ENCODE measurements at regions not wholly inside any gene's neighbourhood (a gene's known extent, or its start where the extent isn't known, plus 50 kb on each side); places are given as distances from the start of the nearest gene placed in this dataset.

DNA sequence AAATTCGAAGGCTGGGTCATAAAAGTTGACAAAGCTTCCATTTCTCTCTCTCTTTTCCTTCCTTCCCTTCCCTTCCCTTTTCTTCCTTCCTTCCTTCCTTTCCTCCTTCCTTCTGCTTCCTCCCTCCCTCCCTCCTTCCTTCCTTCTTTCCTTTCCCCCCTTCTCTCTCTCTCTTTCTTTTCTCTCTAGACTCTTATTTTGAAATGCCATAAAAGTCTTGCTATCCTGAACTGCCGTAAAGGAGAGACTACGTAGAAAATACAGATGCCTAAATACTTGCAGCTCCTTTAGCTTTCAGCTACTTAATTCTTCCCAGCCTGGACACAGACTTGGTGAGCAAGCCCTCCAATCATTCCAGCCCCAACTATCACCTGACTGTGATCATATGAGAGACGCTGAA, 1644.4 kb downstream of the FAM181B start:
- no peak for DNase-seq

DNA sequence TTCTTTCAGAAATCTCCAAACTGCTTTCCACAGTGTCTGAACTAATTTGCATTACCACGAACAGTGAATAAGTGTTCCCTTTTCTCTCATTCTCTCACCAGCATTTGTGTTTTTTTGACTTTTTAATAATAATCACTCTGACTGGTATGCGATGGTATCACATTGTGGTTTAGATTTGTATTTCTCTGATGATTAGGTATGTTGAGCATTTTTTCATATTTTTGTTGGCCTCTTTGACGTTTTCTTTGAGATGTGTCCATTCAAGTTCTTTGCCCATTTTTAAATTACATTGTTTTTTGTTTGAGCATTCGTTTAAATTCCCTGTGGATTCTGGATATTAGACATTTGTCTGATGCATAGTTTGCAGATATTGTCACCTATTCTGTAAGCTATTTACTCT, 1639.6 kb upstream of the TENM4 start:
- no peak for DNase-seq

DNA sequence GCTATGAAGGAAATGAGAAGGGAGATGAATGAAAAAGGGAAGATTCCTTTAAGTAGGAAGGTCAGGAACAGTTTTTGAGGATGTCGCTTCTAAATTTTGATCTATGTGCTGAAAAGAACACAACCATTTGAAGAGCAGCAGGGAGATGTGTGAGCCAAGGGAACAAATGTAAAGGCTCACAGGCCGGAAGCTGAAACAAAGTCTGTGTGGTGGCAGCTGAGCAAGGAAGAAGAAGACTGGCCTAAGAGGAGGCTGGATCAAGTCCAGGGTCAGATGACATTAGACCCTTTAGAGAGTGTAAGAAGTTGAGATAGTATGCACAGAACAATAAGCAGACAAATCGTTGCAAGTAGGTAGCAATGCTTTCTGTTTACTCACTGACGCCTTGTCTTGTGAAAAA, 1631.4 kb upstream of the TENM4 start:
- no peak for DNase-seq

DNA sequence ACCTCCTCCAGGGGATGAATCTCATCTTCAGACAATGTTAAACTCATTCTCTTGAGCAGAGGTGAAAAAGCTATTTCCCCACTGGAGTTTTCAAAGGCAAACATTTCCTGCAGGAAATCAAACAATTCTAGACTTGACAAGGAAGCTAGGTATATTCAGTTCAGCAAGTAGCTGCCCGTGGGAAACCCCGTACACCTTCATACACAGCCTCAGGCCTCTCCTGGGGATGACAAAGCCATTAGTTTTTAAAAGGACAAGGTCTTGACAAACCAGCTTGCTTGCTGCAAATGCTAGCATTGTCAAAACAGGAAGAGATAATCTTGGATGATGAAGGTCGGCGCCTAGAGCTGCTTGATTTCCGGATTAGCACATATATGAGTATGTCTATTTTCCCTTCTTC, 1630.8 kb upstream of the TENM4 start:
- no peak for DNase-seq

DNA sequence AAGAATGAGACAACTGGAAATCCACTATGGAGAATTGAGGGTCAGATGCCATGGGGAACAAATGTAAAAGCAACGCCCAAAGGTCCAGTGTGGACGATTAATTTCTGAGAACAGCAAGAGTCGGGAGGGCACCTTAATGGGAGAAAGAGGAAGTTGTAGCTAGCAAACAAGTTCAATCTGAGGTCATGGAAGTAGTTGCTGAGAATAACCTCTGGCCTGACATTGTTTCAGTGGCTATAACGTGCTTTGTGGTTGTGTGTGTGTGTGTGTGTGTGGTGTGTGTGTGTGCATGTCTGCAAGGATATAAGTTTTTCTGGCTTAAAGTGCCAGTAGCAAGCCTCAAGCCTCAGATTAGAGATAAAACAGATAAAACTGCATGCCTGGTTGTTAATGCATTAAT, 1630.1 kb upstream of the TENM4 start:
- no peak for DNase-seq

DNA sequence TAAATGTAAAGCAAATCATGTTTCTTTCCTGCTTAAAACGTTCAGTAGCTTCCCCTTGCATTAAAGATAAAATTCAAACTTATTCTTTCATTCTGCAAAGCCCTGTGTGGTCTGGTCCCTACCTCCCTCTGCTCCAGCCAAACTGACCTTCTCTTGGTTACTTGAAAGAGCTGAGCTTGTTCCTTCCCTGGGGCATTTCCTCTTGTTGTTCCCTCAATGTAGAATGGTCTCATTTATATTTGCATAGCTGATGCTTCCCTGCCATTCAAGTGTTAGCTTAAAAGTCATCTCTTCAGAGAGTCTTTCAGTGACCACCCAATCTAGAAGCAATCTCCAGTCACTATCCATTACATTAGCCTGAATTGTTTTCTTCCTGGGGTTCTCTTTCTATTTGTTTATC, 1618.5 kb upstream of the TENM4 start:
- DNase-seq, result no peak

DNA sequence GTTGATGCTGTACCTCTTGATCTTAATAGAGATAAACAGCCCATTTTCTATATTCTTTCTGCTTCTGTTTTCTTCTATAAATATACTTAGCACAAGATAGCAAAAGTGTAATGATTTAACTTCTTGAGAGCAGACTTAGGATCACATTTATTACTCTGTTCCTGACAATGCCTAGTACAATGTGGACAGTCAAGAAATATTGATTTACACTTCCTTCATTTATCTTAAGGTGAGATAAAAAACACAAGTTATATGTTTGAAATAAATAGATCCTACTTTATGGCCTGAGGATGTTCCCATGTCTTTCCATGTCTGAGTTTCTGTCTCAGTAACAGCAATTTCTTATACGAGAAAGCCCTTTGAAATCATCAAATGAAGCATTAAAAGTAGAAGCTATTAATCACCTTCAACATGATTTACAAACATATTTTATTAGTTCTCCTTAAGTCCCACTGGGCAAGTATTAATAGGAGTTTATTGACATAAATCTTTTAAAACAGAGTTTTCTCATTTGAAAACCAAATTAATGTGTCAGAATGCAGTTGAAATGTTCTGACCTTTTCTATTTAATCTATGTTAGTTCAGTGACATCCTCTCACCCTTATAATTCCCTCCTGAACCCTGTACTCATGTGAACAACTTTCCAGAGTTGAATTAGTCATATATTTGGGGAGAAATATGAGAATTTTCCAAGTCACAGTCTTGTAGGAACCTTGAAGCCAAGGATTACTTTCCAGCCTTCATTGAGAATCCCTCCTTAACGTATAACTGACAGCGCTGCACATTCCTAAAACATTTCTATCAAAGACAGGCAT, 1611.7 kb upstream of the TENM4 start:
- no peak for DNase-seq

DNA sequence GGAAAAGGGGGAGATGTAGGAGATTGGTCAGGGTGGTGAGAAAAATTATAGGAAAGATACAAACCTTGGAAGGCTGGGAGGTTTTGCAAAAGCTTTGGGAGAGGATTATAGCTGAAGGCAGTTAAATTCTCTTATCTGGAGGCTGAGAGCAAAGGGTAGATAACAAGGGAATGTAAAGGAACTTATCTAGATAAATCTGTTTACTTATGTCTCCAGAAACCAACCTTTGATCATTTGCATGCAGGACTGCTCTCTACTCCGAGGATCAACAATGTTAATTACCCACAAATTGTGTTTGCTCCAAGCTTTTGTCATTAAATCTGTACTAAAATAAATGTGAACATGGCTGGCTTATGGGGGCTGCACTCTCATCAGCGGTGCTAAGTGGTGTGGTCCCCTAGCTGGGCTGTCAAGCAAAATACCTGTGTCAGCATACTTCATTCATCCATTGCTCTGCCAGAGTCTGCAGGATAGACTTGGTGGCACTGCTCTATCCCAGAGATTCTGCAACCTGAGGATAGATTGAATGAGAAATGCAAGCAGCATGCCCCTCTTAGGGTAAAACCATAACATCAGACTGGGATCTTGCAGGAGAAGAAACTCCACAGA, 1599.2 kb upstream of the TENM4 start:
- no peak for DNase-seq

DNA sequence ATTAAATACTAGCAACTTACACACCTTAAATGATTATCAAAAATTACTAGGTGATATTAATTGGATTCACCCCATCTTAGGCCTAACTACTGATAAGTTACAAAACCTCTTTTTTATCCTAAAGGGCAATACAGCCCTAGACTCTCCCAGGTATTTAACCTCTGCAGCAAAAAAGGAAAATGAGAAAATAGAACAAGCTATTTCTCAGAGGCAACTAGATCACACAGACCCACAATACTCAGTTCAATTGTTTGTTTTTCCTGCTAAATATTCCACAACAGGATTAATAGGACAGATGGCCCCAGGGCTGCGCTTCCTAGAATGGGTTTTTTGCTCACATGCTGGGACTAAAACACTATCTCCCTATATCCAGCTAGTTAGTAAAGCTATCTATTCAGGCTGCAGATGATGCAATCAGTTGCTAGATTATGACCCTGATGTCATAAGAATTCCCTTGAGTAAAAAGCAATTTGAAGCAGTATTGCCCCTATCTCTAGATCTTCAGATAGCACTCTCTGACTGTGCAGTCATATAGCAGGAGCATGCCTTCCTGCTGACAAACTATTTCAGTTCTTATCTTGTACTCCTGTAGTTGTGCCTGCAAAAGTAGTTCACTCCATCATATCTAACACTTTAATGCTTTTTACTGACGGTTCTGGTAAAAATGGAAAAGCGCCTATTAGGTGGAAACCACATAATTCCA, 1595.5 kb upstream of the TENM4 start:
- no peak for DNase-seq

DNA sequence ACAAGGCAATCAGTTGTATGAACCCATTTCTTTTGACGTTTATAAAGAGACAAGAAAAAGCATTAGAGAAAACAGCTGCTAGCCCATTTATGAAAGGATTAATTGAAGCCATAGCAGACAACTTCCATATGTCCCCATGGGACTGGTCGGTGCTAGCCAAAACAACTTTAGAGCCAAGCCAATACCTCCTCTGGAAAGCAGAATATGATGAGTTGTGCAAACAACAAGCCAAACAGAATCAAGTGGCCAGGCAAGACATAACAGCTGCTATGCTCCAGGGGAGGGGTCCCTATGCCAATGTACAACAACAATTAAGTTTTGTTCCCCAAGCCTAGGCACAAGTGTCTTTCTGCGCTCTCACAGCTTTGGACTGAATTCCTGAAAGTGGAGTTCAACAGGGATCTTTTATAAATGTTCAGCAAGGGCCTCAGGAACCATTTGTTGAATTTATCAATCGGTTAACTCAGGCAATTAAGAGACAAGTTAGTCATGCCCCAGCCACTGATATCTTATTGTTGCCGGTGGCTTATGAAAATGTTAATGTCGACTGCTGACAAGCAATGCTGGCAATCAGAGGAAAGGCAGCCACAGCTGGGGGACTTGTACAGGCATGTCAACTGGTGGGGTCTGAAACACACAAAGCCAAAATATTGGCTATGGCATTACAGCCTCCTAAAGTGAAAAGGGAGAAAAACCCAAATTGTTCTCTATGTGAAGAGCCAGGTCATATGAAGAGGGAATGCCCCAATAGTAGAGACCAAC, 1593.1 kb upstream of the TENM4 start:
- no peak for DNase-seq

DNA sequence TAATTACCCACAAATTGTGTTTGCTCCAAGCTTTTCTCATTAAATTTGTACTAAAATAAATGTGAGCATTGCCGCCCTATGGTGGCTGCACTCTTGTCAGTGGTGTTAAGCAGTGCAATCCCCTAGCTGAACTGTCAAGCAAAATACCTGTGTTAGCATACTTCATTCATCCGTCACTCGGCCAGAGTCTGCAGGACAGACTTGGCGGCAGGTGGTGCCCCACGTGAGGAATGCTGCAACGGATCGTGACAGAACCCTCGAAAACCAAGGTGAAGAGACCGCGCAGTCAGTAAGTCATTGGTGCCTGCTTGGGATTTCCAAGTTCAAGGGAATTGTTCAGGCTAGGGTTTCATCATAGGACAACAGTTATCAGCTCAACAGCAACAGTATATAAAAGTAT, 1592.1 kb upstream of the TENM4 start:
- DNase-seq, result no peak

DNA sequence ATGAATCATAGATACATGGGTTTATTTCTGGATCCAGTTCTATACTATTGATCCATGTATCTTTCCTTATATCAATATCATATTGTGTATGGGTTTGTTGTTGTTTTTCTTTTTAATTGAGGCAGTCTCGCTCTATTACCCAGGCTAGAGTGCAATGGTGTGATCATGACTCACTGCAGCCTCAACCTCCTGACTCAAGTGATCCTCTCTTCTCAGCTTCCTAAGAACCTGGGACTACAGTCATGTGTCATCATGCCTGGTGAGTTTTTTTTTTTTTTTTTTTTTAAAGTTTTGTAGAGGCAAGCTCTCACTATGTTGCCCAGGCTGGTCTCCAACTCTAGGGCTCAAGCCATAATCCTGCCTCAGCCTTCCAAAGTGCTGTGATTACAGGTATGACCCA, 1589.4 kb upstream of the TENM4 start:
- peak; percentile 12 for DNase-seq

DNA sequence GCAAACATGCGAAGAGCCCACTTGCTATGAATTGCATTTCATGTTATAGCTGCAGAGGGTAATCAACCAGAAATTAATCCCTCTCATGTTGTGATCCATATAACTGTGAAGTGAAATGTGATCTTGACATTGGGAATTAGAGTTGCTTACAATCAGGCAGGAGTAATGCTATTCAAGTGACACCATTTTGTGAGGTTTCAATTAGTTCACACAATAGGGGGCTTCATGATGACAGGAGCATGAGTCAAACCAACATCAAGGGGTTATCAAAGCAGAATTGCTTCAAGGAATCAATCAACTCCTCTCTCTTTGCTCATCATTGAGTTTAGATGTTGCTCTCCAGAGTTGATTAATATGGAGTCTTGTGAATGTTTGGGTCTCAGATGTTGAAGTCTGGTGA, 1585.2 kb upstream of the TENM4 start:
- no peak for DNase-seq

DNA sequence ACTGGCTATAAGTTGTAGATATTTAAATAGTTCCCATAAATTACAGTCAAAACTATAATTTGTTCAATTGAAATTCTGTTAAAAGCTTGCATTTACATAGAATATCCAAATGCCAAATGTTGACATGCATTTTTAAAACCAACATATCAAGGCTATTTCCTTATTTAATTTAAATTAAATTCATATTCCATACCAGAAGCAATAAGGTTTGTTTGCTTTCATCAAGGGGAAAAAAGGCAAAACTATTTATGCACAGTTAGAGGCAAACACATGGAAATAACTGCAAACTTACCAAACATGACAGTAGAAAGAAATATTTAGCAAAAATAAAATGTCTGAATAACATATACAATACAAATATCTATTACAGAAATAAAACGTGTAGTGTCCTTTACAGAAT, 1581.2 kb upstream of the TENM4 start:
- DNase-seq, result no peak

DNA sequence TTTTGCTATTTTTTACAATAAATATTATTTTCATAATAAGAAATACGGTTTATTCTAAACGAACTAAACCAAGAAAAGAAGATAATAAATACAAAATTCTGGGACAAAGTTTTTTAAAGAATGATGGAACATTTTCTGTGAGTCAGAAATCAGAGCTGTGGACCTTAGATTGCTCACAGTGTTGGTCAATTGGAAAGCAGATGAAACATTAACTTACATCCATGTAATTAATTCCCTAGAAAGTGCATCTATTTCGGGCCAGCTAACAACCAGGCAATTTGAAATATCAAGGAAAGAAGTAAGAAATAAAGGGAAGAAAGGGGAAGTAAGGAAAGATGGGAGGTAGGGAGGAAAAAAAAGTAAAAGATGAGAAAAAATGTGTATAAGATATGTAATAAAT, 1569.8 kb upstream of the TENM4 start:
- no peak for DNase-seq

DNA sequence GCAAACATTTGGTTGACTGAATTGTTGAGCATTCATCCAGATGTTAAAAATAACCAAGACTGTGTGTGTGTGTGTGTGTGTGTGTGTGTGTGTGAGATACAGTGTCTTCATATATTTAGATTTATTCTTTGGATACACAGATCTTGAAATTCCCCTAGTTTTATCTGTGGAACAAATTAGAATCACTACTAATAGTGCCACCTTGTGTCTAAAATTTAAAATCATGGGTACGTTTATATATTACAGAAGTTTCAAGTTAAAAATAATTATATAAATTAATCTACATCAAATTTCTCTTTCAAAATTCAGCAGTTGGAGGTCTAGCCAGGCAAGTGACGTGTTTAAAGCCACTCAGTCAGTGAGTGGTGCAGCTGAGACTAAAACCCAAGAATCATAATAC, 1566.2 kb upstream of the TENM4 start:
- peak; percentile 3 for DNase-seq

DNA sequence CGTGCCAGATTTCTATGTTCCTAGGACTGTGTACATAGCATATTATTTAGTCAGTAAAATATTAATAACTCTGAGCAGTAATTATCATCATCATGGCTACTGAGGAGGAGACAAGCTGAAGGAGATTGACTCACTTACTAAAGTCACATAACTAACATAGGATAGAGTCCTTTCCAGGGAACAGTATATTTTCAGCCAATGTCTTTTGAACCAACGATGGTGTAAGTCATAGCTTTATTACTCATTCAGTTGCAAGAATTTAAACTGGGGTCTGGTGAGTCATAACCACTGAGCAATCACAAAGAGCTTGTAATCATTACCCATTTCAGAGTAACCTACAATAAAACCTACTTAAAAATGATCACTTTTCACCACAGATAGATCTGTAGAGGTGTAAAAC, 1564.8 kb upstream of the TENM4 start:
- DNase-seq, result peak; percentile 80

DNA sequence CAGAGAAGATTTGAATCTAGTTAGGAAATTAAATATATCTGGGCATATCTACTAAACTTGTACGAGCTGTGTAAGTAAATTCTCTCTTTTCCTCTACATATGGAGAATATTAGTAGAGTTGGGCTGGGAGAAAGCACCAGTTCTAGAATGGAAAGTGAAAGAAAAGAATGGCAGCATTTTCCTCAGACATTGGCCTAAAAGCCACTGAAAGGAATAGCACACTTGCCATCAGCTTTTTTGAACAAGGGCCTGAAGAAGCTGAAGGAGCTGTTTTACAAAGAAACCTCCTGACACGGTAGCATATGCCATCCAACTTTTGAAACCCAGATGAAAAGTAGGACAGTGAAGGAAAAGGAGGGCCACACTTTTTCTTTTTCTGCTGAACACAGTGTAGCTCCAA, 1563.7 kb upstream of the TENM4 start:
- no peak for DNase-seq

DNA sequence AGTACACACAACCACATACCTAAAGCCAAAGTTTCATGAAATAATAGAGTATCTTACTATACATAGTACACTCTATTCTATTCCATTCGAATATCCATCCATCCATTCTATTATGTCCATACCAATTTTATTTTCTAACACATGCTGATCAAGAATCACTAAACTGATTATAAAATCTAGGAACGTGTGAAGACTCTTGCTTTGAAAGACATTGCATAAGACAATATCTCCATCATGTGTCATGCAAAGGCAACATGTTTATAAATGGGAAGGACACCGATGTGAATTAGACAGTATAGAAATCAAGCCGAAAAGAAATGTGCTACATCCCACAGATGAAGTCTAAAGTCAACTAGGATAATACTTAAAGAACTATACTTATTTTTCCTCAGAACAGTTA, 1561.5 kb upstream of the TENM4 start:
- DNase-seq, result no peak

DNA sequence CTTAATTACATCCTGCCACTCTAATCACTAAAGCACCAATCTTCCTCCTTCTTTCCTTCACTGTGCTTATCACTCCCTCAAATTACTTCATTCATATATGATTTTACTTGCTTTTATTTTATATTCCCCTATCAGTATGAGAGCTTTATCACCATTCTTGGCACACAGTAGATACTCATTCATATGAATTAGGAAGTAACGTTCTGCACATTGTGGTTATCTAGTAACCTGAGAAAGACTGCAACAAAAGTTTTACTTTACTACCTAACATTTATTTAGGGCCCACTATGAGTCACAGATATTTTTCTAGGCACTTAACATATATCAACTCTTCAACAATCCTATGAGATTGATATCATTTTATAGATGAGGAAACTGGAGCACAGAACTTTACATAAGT, 1559.9 kb upstream of the TENM4 start:
- DNase-seq, result peak; percentile 52

DNA sequence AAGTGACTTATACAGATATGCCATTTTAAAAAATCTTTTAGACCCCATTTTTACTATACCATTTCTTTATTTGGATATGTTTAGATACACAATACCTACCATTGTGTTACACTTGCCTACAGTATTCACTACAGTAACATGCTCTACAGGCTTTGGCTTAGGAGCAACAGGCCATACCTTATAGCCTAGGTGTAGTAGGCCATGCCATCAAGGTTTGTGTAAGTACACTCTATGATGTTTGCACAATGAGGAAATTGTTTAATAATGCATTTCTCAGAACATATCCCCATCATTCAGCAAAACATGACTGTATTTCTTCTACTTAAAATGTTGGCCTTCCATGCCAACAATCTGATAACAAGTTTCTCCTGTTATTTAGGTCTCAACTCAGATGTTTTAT, 1559.5 kb upstream of the TENM4 start:
- DNase-seq, result no peak

DNA sequence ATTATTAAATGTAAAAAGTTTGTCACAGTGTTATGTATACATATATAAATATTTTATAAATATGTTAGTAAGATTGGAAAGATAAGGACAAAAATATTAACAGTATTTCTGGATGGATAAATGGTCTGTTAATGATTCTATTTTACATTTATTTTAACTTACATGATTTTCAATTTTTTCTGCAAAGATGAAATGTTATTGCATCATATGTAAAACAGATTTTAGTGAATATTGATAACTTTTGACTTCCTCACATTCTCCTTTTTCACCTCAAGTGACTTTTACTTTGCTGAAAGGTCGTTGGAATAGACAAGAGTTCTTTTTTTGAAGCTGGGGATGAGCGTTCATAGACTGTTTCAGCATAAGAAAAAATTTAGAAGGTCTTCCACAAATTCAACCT, 1554.7 kb upstream of the TENM4 start:
- no peak for DNase-seq

DNA sequence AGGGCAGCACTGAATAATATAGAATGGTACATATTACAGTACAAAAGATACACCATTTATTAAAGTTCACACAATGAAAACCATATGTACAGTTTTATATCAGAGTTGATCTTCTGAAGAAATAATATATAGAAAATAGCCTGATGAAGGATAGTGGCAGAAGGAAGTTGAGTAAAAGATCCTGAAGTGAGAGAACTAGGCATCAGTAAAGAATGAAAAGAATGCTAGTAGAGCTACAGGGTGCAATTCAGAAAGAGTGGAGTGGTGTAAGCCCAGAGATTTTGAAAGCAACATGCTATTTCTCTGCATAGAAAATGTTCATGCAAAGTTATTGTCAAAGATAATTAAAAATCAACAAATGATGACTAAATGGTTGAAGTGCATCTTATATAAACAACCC, 1552.7 kb upstream of the TENM4 start:
- peak; percentile 60 for DNase-seq

DNA sequence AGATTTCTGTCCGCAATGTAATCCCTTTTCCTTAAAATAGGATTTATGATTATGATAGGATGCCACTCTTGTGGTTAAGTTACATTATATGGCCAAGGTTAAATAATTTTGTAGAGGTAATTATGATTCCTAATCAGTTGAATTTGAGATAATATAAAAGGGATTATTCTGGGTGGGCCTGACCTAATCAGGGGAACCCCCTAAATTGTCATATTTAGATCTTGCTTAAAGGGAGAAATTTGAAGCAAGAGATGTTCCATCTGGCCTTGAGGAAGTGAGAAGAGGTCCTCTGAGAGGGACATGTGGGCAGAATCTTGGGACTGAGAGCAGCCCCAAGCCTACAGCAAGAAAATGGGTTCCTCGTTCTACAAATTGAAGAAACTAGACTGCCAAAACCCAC, 1550.1 kb upstream of the TENM4 start:
- DNase-seq, result no peak
